Osteoblast (primary cell): ENCODE measurements at regions not wholly inside any gene's neighbourhood (a gene's known extent, or its start where the extent isn't known, plus 50 kb on each side); places are given as distances from the start of the nearest gene placed in this dataset.

Source experiments
- DNase-seq: peaks from one replicate; pipeline ENCODE4 v3.0.0; 2011; ENCODE audit warnings: low spot score, mixed read lengths; ENCODE audit not compliant: insufficient read length; ENCODE audit errors: missing footprints
- H2AFZ ChIP-seq: 2 replicates; pipeline ENCODE4 v1.6.0; 2011; ENCODE audit warnings: mild to moderate bottlenecking, low read length
- H3K27ac ChIP-seq: 2 replicates; pipeline ENCODE4 v1.5.1; 2011; ENCODE audit warnings: mild to moderate bottlenecking, low read depth, low read length, moderate library complexity
- H3K27me3 ChIP-seq: 2 replicates; pipeline ENCODE4 v1.6.0; 2012; ENCODE audit warnings: mild to moderate bottlenecking, control low read depth, inconsistent platforms, low read length, moderate library complexity; ENCODE audit not compliant: insufficient read depth
- H3K36me3 ChIP-seq: 2 replicates; pipeline ENCODE4 v1.5.1; 2011; ENCODE audit warnings: mild to moderate bottlenecking, low read length, control low read depth, moderate library complexity; ENCODE audit not compliant: insufficient read depth
- H3K4me1 ChIP-seq: 2 replicates; pipeline ENCODE4 v1.5.1; 2011; ENCODE audit warnings: mild to moderate bottlenecking, low read length, control low read depth, moderate library complexity; ENCODE audit not compliant: insufficient read depth
- H3K4me2 ChIP-seq: 2 replicates; pipeline ENCODE4 v1.6.0; 2011; ENCODE audit warnings: mild to moderate bottlenecking, low read length; ENCODE audit not compliant: insufficient read depth
- H3K4me3 ChIP-seq: fragments of 200-600 bp; sonication (generic); 3 replicates; pipeline ENCODE4 v1.5.1; 2012; ENCODE audit warnings: mild to moderate bottlenecking, low read length, inconsistent platforms; ENCODE audit not compliant: insufficient read depth
- H3K79me2 ChIP-seq: 2 replicates; pipeline ENCODE4 v1.6.0; 2012; ENCODE audit warnings: mild to moderate bottlenecking, low read length, control low read depth, inconsistent platforms; ENCODE audit not compliant: insufficient read depth
- H3K9me3 ChIP-seq: 2 replicates; pipeline ENCODE4 v1.5.1; 2011; ENCODE audit warnings: low read depth, low read length, control low read depth
- H4K20me1 ChIP-seq: 2 replicates; pipeline ENCODE4 v1.6.0; 2012; ENCODE audit warnings: mild to moderate bottlenecking, low read length, control low read depth; ENCODE audit not compliant: insufficient read depth
- TF ChIP-seq, protein P1 (sequence below): IDR thresholded peaks from 2 replicates; pipeline ENCODE4 v1.5.1; 2011; ENCODE audit warnings: mild to moderate bottlenecking, low read depth, low read length, moderate library complexity; ENCODE audit errors: extremely low read depth

DNA sequence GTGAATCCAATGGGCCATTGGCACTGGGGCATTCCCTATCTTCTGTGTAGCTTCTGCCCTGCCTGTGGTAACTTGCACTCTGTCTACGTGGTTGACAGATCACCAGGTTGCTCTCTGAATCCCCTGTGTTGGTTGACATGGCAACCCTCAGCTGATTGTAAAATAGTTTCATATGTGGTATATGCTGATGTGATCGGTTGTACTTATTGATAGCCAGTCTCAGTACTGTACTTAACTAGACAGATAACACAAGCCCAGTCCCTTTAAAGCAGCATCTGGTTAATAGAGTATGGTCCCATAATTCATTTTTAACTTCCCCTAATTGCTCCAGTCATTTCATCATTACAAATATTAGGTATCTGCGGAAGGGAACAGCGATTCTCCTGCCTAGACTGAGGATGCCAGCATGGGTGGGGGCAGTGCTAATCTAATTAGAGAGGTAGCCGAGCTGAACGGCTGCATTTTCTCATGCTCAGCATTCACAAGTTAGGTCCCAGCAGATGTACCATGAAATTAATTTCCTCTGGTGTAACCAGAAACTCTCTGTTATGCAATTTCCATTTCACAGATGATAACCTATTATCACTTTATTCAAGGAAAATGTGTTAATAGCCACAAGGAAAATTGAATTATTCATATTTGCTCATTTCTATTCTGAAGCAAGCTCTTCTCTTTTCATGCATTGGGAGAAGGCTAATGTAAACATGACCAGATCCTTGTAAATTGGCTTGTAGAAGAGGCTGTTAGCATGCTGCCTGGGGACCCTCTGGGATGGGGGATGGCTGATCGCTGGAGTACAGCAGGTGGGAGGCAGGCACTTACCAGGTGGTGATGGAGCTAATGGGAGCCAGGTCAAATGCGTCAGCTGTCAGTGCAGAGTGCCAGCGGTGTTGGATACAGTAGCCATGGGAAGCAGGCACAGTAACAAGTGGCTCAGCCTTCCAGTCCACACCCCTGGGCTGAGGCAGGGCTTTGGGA, 608.3 kb downstream of the GALR1 start:
- DNase-seq: no peak
- no peak overlapping the region for H3K27ac ChIP-seq
- H3K36me3 ChIP-seq: no peaks in the 10 kb centered on the region
- TF ChIP-seq, protein P1, sequence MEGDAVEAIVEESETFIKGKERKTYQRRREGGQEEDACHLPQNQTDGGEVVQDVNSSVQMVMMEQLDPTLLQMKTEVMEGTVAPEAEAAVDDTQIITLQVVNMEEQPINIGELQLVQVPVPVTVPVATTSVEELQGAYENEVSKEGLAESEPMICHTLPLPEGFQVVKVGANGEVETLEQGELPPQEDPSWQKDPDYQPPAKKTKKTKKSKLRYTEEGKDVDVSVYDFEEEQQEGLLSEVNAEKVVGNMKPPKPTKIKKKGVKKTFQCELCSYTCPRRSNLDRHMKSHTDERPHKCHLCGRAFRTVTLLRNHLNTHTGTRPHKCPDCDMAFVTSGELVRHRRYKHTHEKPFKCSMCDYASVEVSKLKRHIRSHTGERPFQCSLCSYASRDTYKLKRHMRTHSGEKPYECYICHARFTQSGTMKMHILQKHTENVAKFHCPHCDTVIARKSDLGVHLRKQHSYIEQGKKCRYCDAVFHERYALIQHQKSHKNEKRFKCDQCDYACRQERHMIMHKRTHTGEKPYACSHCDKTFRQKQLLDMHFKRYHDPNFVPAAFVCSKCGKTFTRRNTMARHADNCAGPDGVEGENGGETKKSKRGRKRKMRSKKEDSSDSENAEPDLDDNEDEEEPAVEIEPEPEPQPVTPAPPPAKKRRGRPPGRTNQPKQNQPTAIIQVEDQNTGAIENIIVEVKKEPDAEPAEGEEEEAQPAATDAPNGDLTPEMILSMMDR: no peak
- H2AFZ ChIP-seq: no peak overlapping the region
- no peak overlapping the region for H3K4me3 ChIP-seq
- no peaks in the 10 kb centered on the region for H3K79me2 ChIP-seq
- H4K20me1 ChIP-seq: no peaks in the 10 kb centered on the region
- H3K4me2 ChIP-seq: no peak overlapping the region
- no peaks in the 10 kb centered on the region for H3K27me3 ChIP-seq
- H3K4me1 ChIP-seq: no peaks in the 10 kb centered on the region
- H3K9me3 ChIP-seq: peaks cover 6% of the 10 kb centered on the region

DNA sequence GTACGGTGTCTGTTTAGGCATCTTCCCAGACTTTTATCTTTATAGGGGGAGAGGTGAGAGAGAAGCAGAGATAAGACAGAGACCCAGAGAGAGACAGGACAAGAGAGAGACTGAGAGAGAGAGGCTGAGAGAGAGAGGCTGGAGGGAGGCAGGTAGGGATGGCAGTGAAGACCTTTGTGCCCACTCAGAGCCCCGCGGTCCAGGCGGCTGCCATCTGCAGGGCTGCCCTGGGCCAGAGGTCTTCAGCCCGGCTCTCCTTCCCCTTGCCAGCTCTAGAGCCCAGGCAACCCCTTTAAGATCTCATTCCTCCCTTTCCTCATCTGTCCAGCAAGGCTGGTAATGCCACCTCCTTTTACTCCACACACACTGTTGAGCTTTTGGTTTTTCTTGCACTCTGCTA, 610.0 kb downstream of the GALR1 start:
- H3K79me2 ChIP-seq: no peaks in the 10 kb centered on the region
- TF ChIP-seq, protein P1: no peak
- no peaks in the 10 kb centered on the region for H3K4me1 ChIP-seq
- no peak for DNase-seq
- H3K4me3 ChIP-seq: no peak overlapping the region
- peaks cover 6% of the 10 kb centered on the region for H3K9me3 ChIP-seq
- H3K27me3 ChIP-seq: no peaks in the 10 kb centered on the region
- no peak overlapping the region for H3K4me2 ChIP-seq
- H3K36me3 ChIP-seq: no peaks in the 10 kb centered on the region
- H2AFZ ChIP-seq: no peak overlapping the region
- H3K27ac ChIP-seq: no peak overlapping the region
- H4K20me1 ChIP-seq: no peaks in the 10 kb centered on the region

DNA sequence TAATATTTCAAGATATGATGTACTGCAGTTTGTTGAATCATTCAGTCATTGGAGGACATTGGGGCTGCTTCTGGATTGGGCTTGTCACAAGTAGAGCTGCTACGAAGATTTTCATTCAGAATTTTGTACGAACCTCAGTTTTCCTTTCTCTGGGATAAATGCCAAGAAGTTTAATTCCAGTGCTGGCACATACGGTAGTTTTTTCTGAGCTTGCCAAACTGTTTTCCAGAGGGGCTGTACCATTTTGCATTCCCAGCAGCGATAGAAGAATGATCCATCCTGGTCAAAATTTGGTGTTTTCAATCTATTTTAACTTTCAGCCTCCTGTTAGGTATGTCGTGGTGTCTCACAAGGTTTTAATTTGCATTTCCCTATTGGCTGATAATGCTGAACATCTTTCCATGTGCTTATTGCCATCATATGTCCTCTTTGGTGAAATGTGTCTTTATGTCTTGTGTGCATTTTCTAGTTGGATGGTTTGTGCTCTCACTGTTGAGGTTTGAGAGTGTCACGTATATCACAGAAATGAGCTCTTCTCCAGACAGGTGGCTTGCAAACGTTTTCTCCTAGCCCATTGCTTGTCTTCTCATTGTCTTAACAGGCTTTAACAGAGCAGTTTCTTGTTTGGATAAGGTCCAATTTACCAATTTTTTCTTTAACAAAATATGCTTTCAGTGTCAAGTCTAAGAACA, 612.6 kb downstream of the GALR1 start:
- no peaks in the 10 kb centered on the region for H3K27me3 ChIP-seq

More for the DNA sequence above, 612.6 kb downstream of the GALR1 start:
- DNase-seq: no peak
- Histone ChIP-seq H3K4me3 (no peak overlapping the region), H3K4me1 (no peaks in the 10 kb centered on the region), H3K4me2 (no peak overlapping the region), H2AFZ (no peak overlapping the region), H3K27ac (no peak overlapping the region), H3K9me3 (peaks cover 6% of the 10 kb centered on the region), H3K79me2 (no peaks in the 10 kb centered on the region), H3K36me3 (no peaks in the 10 kb centered on the region), H4K20me1 (no peaks in the 10 kb centered on the region)
- TF ChIP-seq, protein P1: no peak
